Ovary (tissue), 3 donors: ENCODE measurements at regions not wholly inside any gene's neighbourhood (a gene's known extent, or its start where the extent isn't known, plus 50 kb on each side); places are given as distances from the start of the nearest gene placed in this dataset.

Experiments used
- CTCF ChIP-seq, 3 donors: fragments of 450-650 bp in 2 of 3; fragments of 200-600 bp in 1 of 3; IDR thresholded peaks; one replicate each; pipeline versions ENCODE4 v1.5.1 to v1.8.0; 2016 to 2022; ENCODE audit warnings: antibody characterized with exemption in 3 of 3, mild to moderate bottlenecking in 1 of 3
- EP300 ChIP-seq: sonication (generic); formaldehyde crosslinking; IDR thresholded peaks from one replicate; pipeline ENCODE4 v1.6.1; 2017; ENCODE audit warnings: antibody characterized with exemption
- POLR2A ChIP-seq: fragments of 450-650 bp; IDR thresholded peaks from one replicate; pipeline ENCODE4 v1.6.1; 2017; ENCODE audit warnings: antibody characterized with exemption, mild to moderate bottlenecking, moderate library complexity
- donor health status: DM: no; HTN: no; CAD: no.

- TF ChIP-seq CTCF (IDR thresholded peaks at IDR 0.05) (no peak), POLR2A (no peak), EP300 (no peak)
Measured at GRCh38 chr5:145236983-145237382, 598.2 kb downstream of the PRELID2 start.
